A549 (cell line): ENCODE measurements at regions not wholly inside any gene's neighbourhood (a gene's known extent, or its start where the extent isn't known, plus 50 kb on each side); places are given as distances from the start of the nearest gene placed in this dataset.

Source experiments
- ATAC-seq, 2 experiments: fragments of 200-7000 bp in 1 of 2; fragments of >200 bp in 1 of 2; cut with Nextera tagmentation in 1 of 2; cut with Tn5 transposase in 1 of 2; 3 replicates each; pipeline versions ENCODE4 v1.8.0 to v1.9.1; 2018 to 2020; ENCODE audit warnings: mild to moderate bottlenecking in 1 of 2, moderate library complexity in 1 of 2
- CTCF ChIA-PET: fragments of 300-600 bp; sonication (Branson Sonifier 250); formaldehyde crosslinking; extraction: SDS; loops from one replicate; lab custom pipeline; 2021; ENCODE audit warnings: antibody characterized with exemption, inconsistent platforms; lab: Yijun Ruan, JAX
- POLR2A ChIA-PET: fragments of 350-600 bp; formaldehyde crosslinking; extraction: SDS; loops from one replicate; lab custom pipeline; 2021; ENCODE audit warnings: antibody characterized with exemption, inconsistent platforms; lab: Yijun Ruan, JAX
- DNase-seq, 2 experiments: peaks; one replicate each; pipeline versions ENCODE4 v3.0.0 to v3.0.0-alpha.2; 2011 to 2016; ENCODE audit warnings: low read depth in 1 of 2, low spot score in 1 of 2
- FAIRE-seq: peaks from 2 replicates; lab custom pipeline; 2011; peaks lifted over from hg19 to GRCh38; lab: Jason Lieb, UNC
- H3K27ac ChIP-seq, 2 experiments: fragments of >200 bp; sonication (Bioruptor Twin); formaldehyde crosslinking; 3 replicates each; pipeline ENCODE4 v1.5.1; 2016 to 2017
- H3K4me1 ChIP-seq: fragments of >200 bp; sonication (Bioruptor Twin); formaldehyde crosslinking; 3 replicates; pipeline ENCODE4 v1.6.1; 2016
- H3K4me2 ChIP-seq: fragments of >200 bp; sonication (Bioruptor Twin); formaldehyde crosslinking; 3 replicates; pipeline ENCODE4 v1.6.1; 2016
- H3K4me3 ChIP-seq: fragments of >200 bp; sonication (Bioruptor Twin); formaldehyde crosslinking; 3 replicates; pipeline ENCODE4 v1.5.1; 2016
- H3K9me3 ChIP-seq: fragments of >200 bp; sonication (Bioruptor Twin); formaldehyde crosslinking; 3 replicates; pipeline ENCODE4 v1.6.1; 2016
- BHLHE40 ChIP-seq: IDR thresholded peaks from 2 replicates; pipeline ENCODE4 v1.6.1; 2012; ENCODE audit warnings: low read depth, low read length, inconsistent platforms
- CBX8 ChIP-seq: fragments of 200-600 bp; sonication (generic); IDR thresholded peaks from 2 replicates; pipeline ENCODE4 v1.6.1; 2016
- EHMT2 ChIP-seq: fragments of 200-600 bp; sonication (generic); IDR thresholded peaks from 2 replicates; pipeline ENCODE4 v1.6.1; 2016; ENCODE audit warnings: antibody characterized with exemption, low read depth, mild to moderate bottlenecking, moderate library complexity
- ESRRA ChIP-seq: fragments of 150-350 bp; IDR thresholded peaks from 2 replicates; pipeline ENCODE4 v1.6.1; 2014; ENCODE audit warnings: mild to moderate bottlenecking, low read length, borderline replicate concordance
- FOXS1 ChIP-seq: fragments of 250-450 bp; sonication (Bioruptor Pico); IDR thresholded peaks from 2 replicates; pipeline ENCODE4 v1.5.0; 2020; ENCODE audit warnings: mild to moderate bottlenecking, moderate library complexity
- GATA3 ChIP-seq: IDR thresholded peaks from 2 replicates; pipeline ENCODE4 v1.6.1; 2012; ENCODE audit warnings: borderline replicate concordance
- HDAC2 ChIP-seq: fragments of 200-600 bp; sonication (generic); IDR thresholded peaks from 2 replicates; pipeline ENCODE4 v1.6.1; 2016
- HEYL ChIP-seq: fragments of 250-450 bp; sonication (Bioruptor Pico); IDR thresholded peaks from 2 replicates; pipeline ENCODE4 v1.8.0; 2021; ENCODE audit warnings: mild to moderate bottlenecking, moderate library complexity
- HOXA7 ChIP-seq: fragments of 250-450 bp; sonication (Bioruptor Pico); IDR thresholded peaks from 2 replicates; pipeline ENCODE4 v1.5.0; 2020; ENCODE audit warnings: mild to moderate bottlenecking, moderate library complexity
- HOXB13 ChIP-seq: fragments of 250-450 bp; sonication (Bioruptor Pico); IDR thresholded peaks from 2 replicates; pipeline ENCODE4 v1.5.0; 2020; ENCODE audit warnings: low read depth, mild to moderate bottlenecking, moderate library complexity
- JUNB ChIP-seq: fragments of >200 bp; sonication (Bioruptor Twin); formaldehyde crosslinking; IDR thresholded peaks from 2 replicates; pipeline ENCODE4 v1.6.1; 2016
- KDM5A ChIP-seq: fragments of 200-600 bp; sonication (generic); IDR thresholded peaks from 2 replicates; pipeline ENCODE4 v1.6.1; 2016; ENCODE audit warnings: antibody characterized with exemption, mild to moderate bottlenecking
- MAX ChIP-seq: IDR thresholded peaks from 2 replicates; pipeline ENCODE4 v1.6.1; 2012
- MAZ ChIP-seq: fragments of 150-350 bp; IDR thresholded peaks from 2 replicates; pipeline ENCODE4 v1.6.1; 2014; ENCODE audit warnings: antibody characterized with exemption, low read depth, low read length, borderline replicate concordance
- MYC ChIP-seq: IDR thresholded peaks from 2 replicates; pipeline ENCODE4 v1.6.1; 2012; ENCODE audit warnings: mild to moderate bottlenecking, inconsistent platforms, low read length, improper control_type of control experiment, borderline replicate concordance
- NR3C1 ChIP-seq: fragments of >200 bp; sonication (Bioruptor Twin); formaldehyde crosslinking; IDR thresholded peaks from 3 replicates; pipeline ENCODE4 v1.6.1; 2017
- RAD21 ChIP-seq, 2 experiments: fragments of >200 bp in 1 of 2; sonication (Bioruptor Twin) in 1 of 2; formaldehyde crosslinking in 1 of 2; IDR thresholded peaks in 1 of 2; conservative IDR thresholded peaks in 1 of 2; 2 replicates in 1 of 2; 3 replicates in 1 of 2; pipeline ENCODE4 v1.6.1; 2012 to 2018; ENCODE audit warnings: inconsistent platforms in 1 of 2
- RCOR1 ChIP-seq: fragments of 150-350 bp; IDR thresholded peaks from 2 replicates; pipeline ENCODE4 v1.6.1; 2014; ENCODE audit warnings: antibody characterized with exemption, low read length, low read depth
- RFX5 ChIP-seq: fragments of 450-650 bp; IDR thresholded peaks from 2 replicates; pipeline ENCODE4 v1.7.1; 2014; ENCODE audit warnings: antibody characterized with exemption, mild to moderate bottlenecking, moderate library complexity
- RNF2 ChIP-seq: fragments of 200-600 bp; sonication (generic); IDR thresholded peaks from 2 replicates; pipeline ENCODE4 v1.6.1; 2016; ENCODE audit warnings: low read depth, mild to moderate bottlenecking, antibody characterized with exemption, moderate library complexity, borderline replicate concordance
- SMC3 ChIP-seq: fragments of >200 bp; sonication (Bioruptor Twin); formaldehyde crosslinking; IDR thresholded peaks from 3 replicates; pipeline ENCODE4 v1.6.1; 2018; ENCODE audit warnings: inconsistent platforms
- SREBF2 ChIP-seq: fragments of 450-650 bp; IDR thresholded peaks from 2 replicates; pipeline ENCODE4 v1.6.1; 2014; ENCODE audit warnings: mild to moderate bottlenecking, moderate library complexity
- ZNF302 ChIP-seq: fragments of 250-450 bp; sonication (Bioruptor Pico); IDR thresholded peaks from 2 replicates; pipeline ENCODE4 v1.9.0; 2021; ENCODE audit warnings: inconsistent platforms, mild to moderate bottlenecking, moderate library complexity
- WGBS: methylation state at CpG from one replicate; pipeline ENCODE4 v1.1.6; 2017; ENCODE audit errors: missing lambda C conversion rate; 5-methylcytosine and 5-hydroxymethylcytosine counted together
- TF ChIP-seq, protein P1 (sequence below): fragments of 250-450 bp; sonication (Bioruptor Pico); IDR thresholded peaks from 2 replicates; pipeline ENCODE4 v1.5.0; 2020; ENCODE audit warnings: low read depth, mild to moderate bottlenecking, moderate library complexity
- TF ChIP-seq, protein P2 (sequence below): IDR thresholded peaks from 2 replicates; pipeline ENCODE4 v1.6.1; 2012
- TF ChIP-seq, protein P3 (sequence below): fragments of 150-350 bp; IDR thresholded peaks from 2 replicates; pipeline ENCODE4 v1.6.1; 2014; ENCODE audit warnings: low read depth, mild to moderate bottlenecking, low read length

- no peak overlapping the region for H3K4me2 ChIP-seq
- peaks cover 7% of the 10 kb centered on the region; the same call in 2 of the 3 replicates for H3K9me3 ChIP-seq
- FAIRE-seq (no peak), DNase-seq (no peak), ATAC-seq (no peak)
- no peak overlapping the region for H3K4me3 ChIP-seq
- no peak overlapping the region for H3K27ac ChIP-seq
- no peaks in the 10 kb centered on the region for H3K4me1 ChIP-seq
- WGBS, result 25% methylated on average over 7 of the region's 8 CpGs
- TF ChIP-seq BHLHE40 (no peak), CBX8 (no peak), GATA3 (no peak), RFX5 (no peak), FOXS1 (no peak), EHMT2 (no peak), MYC (no peak), HOXB13 (CRISPR knock-in tag) (no peak), JUNB (no peak), RNF2 (no peak), ESRRA (no peak)
- TF ChIP-seq, protein P1, sequence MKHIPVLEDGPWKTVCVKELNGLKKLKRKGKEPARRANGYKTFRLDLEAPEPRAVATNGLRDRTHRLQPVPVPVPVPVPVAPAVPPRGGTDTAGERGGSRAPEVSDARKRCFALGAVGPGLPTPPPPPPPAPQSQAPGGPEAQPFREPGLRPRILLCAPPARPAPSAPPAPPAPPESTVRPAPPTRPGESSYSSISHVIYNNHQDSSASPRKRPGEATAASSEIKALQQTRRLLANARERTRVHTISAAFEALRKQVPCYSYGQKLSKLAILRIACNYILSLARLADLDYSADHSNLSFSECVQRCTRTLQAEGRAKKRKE (CRISPR knock-in tag), result no peak
- CTCF ChIA-PET, result interaction anchor here (1.3 kb wide), 1 partner anchor 86 kb away, joined by 3 read pairs; no protein-coding TSS in a partner anchor
- POLR2A ChIA-PET, result no interaction called here
Observed at GRCh38 chr10:124302951-124303505, 115.7 kb downstream of the OAT start.

DNA sequence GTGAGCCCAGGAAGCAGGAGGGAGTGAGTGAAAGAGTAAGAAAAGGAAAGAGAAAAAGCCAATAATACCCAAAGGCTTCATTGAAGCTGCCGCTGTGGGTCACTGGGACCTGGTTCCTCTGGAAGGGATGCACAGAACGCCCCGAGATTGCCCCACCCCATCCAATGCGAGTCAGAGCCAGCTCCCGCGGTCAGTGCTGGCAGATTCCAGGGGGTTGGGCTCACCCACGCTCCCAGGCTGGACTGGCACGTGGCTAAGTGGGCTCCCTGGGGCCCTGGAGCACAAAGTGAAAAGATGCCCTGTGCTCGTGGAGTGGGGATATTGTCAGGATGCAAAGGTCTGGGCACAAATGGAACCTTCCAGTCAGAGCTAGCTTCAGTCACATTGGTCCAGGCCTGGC lies 117.0 kb downstream of the OAT start:
- no peak for DNase-seq
- TF ChIP-seq HEYL (CRISPR knock-in tag), result no peak
- TF ChIP-seq, protein P2, sequence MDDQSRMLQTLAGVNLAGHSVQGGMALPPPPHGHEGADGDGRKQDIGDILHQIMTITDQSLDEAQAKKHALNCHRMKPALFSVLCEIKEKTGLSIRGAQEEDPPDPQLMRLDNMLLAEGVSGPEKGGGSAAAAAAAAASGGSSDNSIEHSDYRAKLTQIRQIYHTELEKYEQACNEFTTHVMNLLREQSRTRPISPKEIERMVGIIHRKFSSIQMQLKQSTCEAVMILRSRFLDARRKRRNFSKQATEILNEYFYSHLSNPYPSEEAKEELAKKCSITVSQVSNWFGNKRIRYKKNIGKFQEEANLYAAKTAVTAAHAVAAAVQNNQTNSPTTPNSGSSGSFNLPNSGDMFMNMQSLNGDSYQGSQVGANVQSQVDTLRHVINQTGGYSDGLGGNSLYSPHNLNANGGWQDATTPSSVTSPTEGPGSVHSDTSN, result no peak
- TF ChIP-seq RAD21 (conservative IDR thresholded peaks at IDR 0.05 in 1 of 2, IDR thresholded peaks at IDR 0.05 in 1 of 2), result no peak
- TF ChIP-seq KDM5A, result no peak
- TF ChIP-seq ZNF302, result no peak
- TF ChIP-seq BHLHE40, result no peak
- TF ChIP-seq ESRRA, result no peak
- TF ChIP-seq NR3C1, result no peak
- no peak for TF ChIP-seq RCOR1
- TF ChIP-seq GATA3, result no peak
- no peak for TF ChIP-seq SMC3
- no peak for TF ChIP-seq HOXA7 (CRISPR knock-in tag)
- no peak for TF ChIP-seq MAZ
- TF ChIP-seq, protein P3, sequence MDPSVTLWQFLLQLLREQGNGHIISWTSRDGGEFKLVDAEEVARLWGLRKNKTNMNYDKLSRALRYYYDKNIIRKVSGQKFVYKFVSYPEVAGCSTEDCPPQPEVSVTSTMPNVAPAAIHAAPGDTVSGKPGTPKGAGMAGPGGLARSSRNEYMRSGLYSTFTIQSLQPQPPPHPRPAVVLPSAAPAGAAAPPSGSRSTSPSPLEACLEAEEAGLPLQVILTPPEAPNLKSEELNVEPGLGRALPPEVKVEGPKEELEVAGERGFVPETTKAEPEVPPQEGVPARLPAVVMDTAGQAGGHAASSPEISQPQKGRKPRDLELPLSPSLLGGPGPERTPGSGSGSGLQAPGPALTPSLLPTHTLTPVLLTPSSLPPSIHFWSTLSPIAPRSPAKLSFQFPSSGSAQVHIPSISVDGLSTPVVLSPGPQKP, result no peak
- TF ChIP-seq SREBF2, result no peak
- TF ChIP-seq HDAC2, result no peak
- no peak for TF ChIP-seq MAX
- Histone ChIP-seq H3K9me3 (peaks cover 7% of the 10 kb centered on the region; the same call in 2 of the 3 replicates), H3K4me1 (no peaks in the 10 kb centered on the region), H3K4me2 (no peak overlapping the region), H3K4me3 (no peak overlapping the region), H3K27ac (no peak overlapping the region)
- no peak for FAIRE-seq
- ChIA-PET CTCF (interaction anchor here (0.6 to 0.7 kb wide), 2 partner anchors 59 to 66 kb away, joined by 3 read pairs; no protein-coding TSS in a partner anchor), POLR2A (no interaction called here)
- WGBS, result 27% methylated on average over 9 of the region's 9 CpGs
- no peak for ATAC-seq
